ENCODE measurements at regions not wholly inside any gene's neighbourhood (a gene's known extent, or its start where the extent isn't known, plus 50 kb on each side); places are given as distances from the start of the nearest gene placed in this dataset.
"Not testable (repeated sequence)": the region's sequence is repeated elsewhere in the genome, so short reads cannot be mapped to it uniquely, and the experiment has no call there.

GRCh38 chr15:69601711-69602504 lies 149.3 kb downstream of the RPLP1 start:
- no peak for DNase-seq (ENCODE audit: low read depth, low spot score)

- no peak for DNase-seq (ENCODE audit: low read depth, low spot score)
Measured at GRCh38 chr15:69602921-69603320, 150.3 kb downstream of the RPLP1 start.

- DNase-seq (ENCODE audit: low read depth, low spot score), result no peak
Measured at GRCh38 chr15:69603369-69604071, 150.9 kb downstream of the RPLP1 start.

GRCh38 chr15:69604072-69604411 lies 151.4 kb downstream of the RPLP1 start:
- no peak for DNase-seq (ENCODE audit: low read depth, low spot score)

- no peak for DNase-seq (ENCODE audit: low read depth, low spot score)
Measured at GRCh38 chr15:69606144-69606543, 153.5 kb downstream of the RPLP1 start.

- no peak for DNase-seq (ENCODE audit: low read depth, low spot score)
Measured at GRCh38 chr15:69606921-69607500, 154.4 kb downstream of the RPLP1 start.

GRCh38 chr15:69608661-69609060 lies 156.0 kb downstream of the RPLP1 start:
- no peak for DNase-seq (ENCODE audit: low read depth, low spot score)

- DNase-seq (ENCODE audit: low read depth, low spot score), result no peak
Measured at GRCh38 chr15:69609176-69609575, 156.6 kb downstream of the RPLP1 start.

GRCh38 chr15:69609776-69610175 lies 157.2 kb downstream of the RPLP1 start:
- no peak for DNase-seq (ENCODE audit: low read depth, low spot score)

GRCh38 chr15:69610277-69610676 lies 157.7 kb downstream of the RPLP1 start:
- DNase-seq (ENCODE audit: low read depth, low spot score), result no peak

- no peak for DNase-seq (ENCODE audit: low read depth, low spot score)
Measured at GRCh38 chr15:69610858-69611257, 158.2 kb downstream of the RPLP1 start.

- no peak for DNase-seq (ENCODE audit: low read depth, low spot score)
Measured at GRCh38 chr15:69612112-69612511, 159.5 kb downstream of the RPLP1 start.

- no peak for DNase-seq (ENCODE audit: low read depth, low spot score)
Measured at GRCh38 chr15:69613182-69613581, 160.6 kb downstream of the RPLP1 start.

- no peak for DNase-seq (ENCODE audit: low read depth, low spot score)
Measured at GRCh38 chr15:69613988-69614387, 161.4 kb downstream of the RPLP1 start.

- no peak for DNase-seq (ENCODE audit: low read depth, low spot score)
Measured at GRCh38 chr15:69615736-69616135, 163.1 kb downstream of the RPLP1 start.

- no peak for DNase-seq (ENCODE audit: low read depth, low spot score)
Measured at GRCh38 chr15:69616558-69616957, 163.9 kb downstream of the RPLP1 start.

- not testable (repeated sequence) for DNase-seq (ENCODE audit: low read depth, low spot score)
Measured at GRCh38 chr15:69617144-69617543, 164.5 kb downstream of the RPLP1 start.

GRCh38 chr15:69623392-69624154 lies 171.0 kb downstream of the RPLP1 start:
- DNase-seq (ENCODE audit: low read depth, low spot score), result no peak

- DNase-seq (ENCODE audit: low read depth, low spot score), result no peak
Measured at GRCh38 chr15:69624155-69624520, 171.5 kb downstream of the RPLP1 start.

GRCh38 chr15:69624816-69625215 lies 172.2 kb downstream of the RPLP1 start:
- no peak for DNase-seq (ENCODE audit: low read depth, low spot score)

- DNase-seq (ENCODE audit: low read depth, low spot score), result no peak
Measured at GRCh38 chr15:69625328-69625727, 172.7 kb downstream of the RPLP1 start.
